Upper lobe of left lung (tissue), 6 donors: ENCODE measurements at regions not wholly inside any gene's neighbourhood (a gene's known extent, or its start where the extent isn't known, plus 50 kb on each side); places are given as distances from the start of the nearest gene placed in this dataset.
"Not testable (repeated sequence)": the region's sequence is repeated elsewhere in the genome, so short reads cannot be mapped to it uniquely, and the experiment has no call there.

Source experiments
- ATAC-seq, 2 donors: fragments of 200-7000 bp; cut with Tn5 transposase; one replicate each; pipeline ENCODE4 v1.9.1; 2022; ENCODE audit warnings: mild to moderate bottlenecking in 2 of 2, moderate library complexity in 2 of 2; ENCODE audit not compliant: low FRiP score in 2 of 2
- DNase-seq, 2 donors: peaks; one replicate each; pipeline ENCODE4 v3.0.0-alpha.2; 2019 to 2020
- H3K27ac ChIP-seq, 4 donors: fragments of 200-600 bp; sonication (generic); one replicate each; pipeline ENCODE4 v1.5.1; 2016 to 2019
- H3K27me3 ChIP-seq, 4 donors: fragments of 200-600 bp; sonication (generic); one replicate each; pipeline ENCODE4 v1.5.1; 2017 to 2019
- H3K36me3 ChIP-seq, 4 donors: fragments of 200-600 bp; sonication (generic); one replicate each; pipeline ENCODE4 v1.5.1; 2016 to 2019
- H3K4me1 ChIP-seq, 4 donors: fragments of 200-600 bp; sonication (generic); one replicate each; pipeline ENCODE4 v1.5.1; 2018 to 2019
- H3K4me3 ChIP-seq, 4 donors: fragments of 200-600 bp; sonication (generic); one replicate each; pipeline ENCODE4 v1.5.1; 2017 to 2019; ENCODE audit warnings: mild to moderate bottlenecking in 2 of 4, moderate library complexity in 1 of 4
- H3K9me3 ChIP-seq, 4 donors: fragments of 200-600 bp; sonication (generic); one replicate each; pipeline ENCODE4 v1.5.1; 2018 to 2019
- CTCF ChIP-seq, 6 experiments: fragments of 450-650 bp in 4 of 6; fragments of 200-600 bp in 2 of 6; sonication (generic) in 2 of 6; IDR thresholded peaks; one replicate each; pipeline ENCODE4 v1.5.1; 2016 to 2019; ENCODE audit warnings: antibody characterized with exemption in 6 of 6
- POLR2A ChIP-seq, 4 donors: fragments of 450-650 bp; IDR thresholded peaks; one replicate each; pipeline ENCODE4 v1.5.1; 2016 to 2017; ENCODE audit warnings: antibody characterized with exemption in 4 of 4, mild to moderate bottlenecking in 2 of 4
- POLR2AphosphoS5 ChIP-seq, 2 donors: sonication (generic); formaldehyde crosslinking; IDR thresholded peaks; one replicate each; pipeline ENCODE4 v1.5.1; 2017; ENCODE audit warnings: antibody characterized with exemption in 2 of 2
- WGBS, 2 donors: methylation state at CpG; one replicate each; pipeline ENCODE4 v1.1.5; 2017 to 2018; 5-methylcytosine and 5-hydroxymethylcytosine counted together
- donor health status: DM: no; HTN: no; CAD: no; lungs with moderate emphysema.
- donor health status: DM: no; HTN: yes; CAD: no; lungs with severe emphysema.

- H3K4me3 ChIP-seq = peak overlapping the region; percentile 29 to 84 (median 67)
- H3K36me3 ChIP-seq, H3K4me1 ChIP-seq, H3K9me3 ChIP-seq, H3K27me3 ChIP-seq: not testable (repeated sequence)
- DNase-seq (peak; percentile 94 to 99), ATAC-seq (peak; percentile 94 to 97)
- H3K27ac ChIP-seq = peak overlapping the region; percentile 75 to 90 (median 86)
- TF ChIP-seq CTCF (IDR thresholded peaks at IDR 0.05) (peak in 4 of 6 experiments; percentile 22 to 45 (median 41)), POLR2A (IDR thresholded peaks at IDR 0.05) (peak in 3 of 4 donors; percentile 39 to 91 (median 56)), POLR2AphosphoS5 (IDR thresholded peaks at IDR 0.05) (peak; percentile 14 to 88)
- 3% methylated on average over 23 to 32 of the region's 107 CpGs for WGBS, 2 donors
Observed at GRCh38 chr3:195989921-195990840, 81.8 kb upstream of the TNK2 start.

GRCh38 chr3:195989197-195989920 lies 81.0 kb upstream of the TNK2 start:
- ATAC-seq = peak; percentile 72 to 91
- WGBS, 2 donors = 40% methylated on average over 1 of the region's 46 CpGs; no CpG with 5 or more reads in 1 of the 2 donors
- H3K36me3 ChIP-seq, H3K27me3 ChIP-seq, H3K9me3 ChIP-seq, H3K4me1 ChIP-seq: not testable (repeated sequence)
- peak; percentile 42 to 93 for DNase-seq
- Histone ChIP-seq H3K27ac (peak overlapping the region in 3 of 4 donors; percentile 83 to 90 (median 89)), H3K4me3 (peak overlapping the region; percentile 44 to 84 (median 67))

- H3K9me3 ChIP-seq, H3K4me1 ChIP-seq, DNase-seq, ATAC-seq, H3K27me3 ChIP-seq, H3K27ac ChIP-seq: not testable (repeated sequence)
- Histone ChIP-seq H3K36me3 (peaks cover 0 to 11% (median 5%) of the 10 kb centered on the region in 4 donors), H3K4me3 (peak overlapping the region in 1 of 4 donors; percentile 16)
- WGBS, 2 donors = 71 to 75% methylated on average over 7 of the region's 7 CpGs
Observed at GRCh38 chr3:195988764-195989163, 80.4 kb upstream of the TNK2 start.

- not testable (repeated sequence) for H3K4me1 ChIP-seq, H3K27ac ChIP-seq, ATAC-seq, H3K9me3 ChIP-seq, DNase-seq, H3K27me3 ChIP-seq, H3K4me3 ChIP-seq
- 87 to 90% methylated on average over 3 of the region's 8 CpGs for WGBS, 2 donors
- H3K36me3 ChIP-seq = peaks cover 0 to 19% (median 10%) of the 10 kb centered on the region in 4 donors
Observed at GRCh38 chr3:195987001-195987400, 78.7 kb upstream of the TNK2 start.

GRCh38 chr3:195986576-195986975 lies 78.2 kb upstream of the TNK2 start:
- no CpG with 5 or more reads among the region's 4 CpGs for WGBS, 2 donors
- DNase-seq, H3K27ac ChIP-seq, H3K9me3 ChIP-seq, ATAC-seq, H3K4me3 ChIP-seq, H3K27me3 ChIP-seq, H3K4me1 ChIP-seq: not testable (repeated sequence)
- H3K36me3 ChIP-seq = peaks cover 0 to 22% (median 13%) of the 10 kb centered on the region in 4 donors

- not testable (repeated sequence) for H3K27me3 ChIP-seq, H3K9me3 ChIP-seq, DNase-seq, H3K4me3 ChIP-seq, H3K27ac ChIP-seq, H3K4me1 ChIP-seq
- ATAC-seq = peak in 1 of 2 donors; percentile 27
- peaks cover 0 to 22% (median 13%) of the 10 kb centered on the region in 4 donors for H3K36me3 ChIP-seq
- WGBS, 2 donors = 95 to 96% methylated on average over 6 to 11 of the region's 11 CpGs
Observed at GRCh38 chr3:195985348-195985920, 77.1 kb upstream of the TNK2 start.

- peaks cover 0 to 29% (median 15%) of the 10 kb centered on the region in 4 donors for H3K36me3 ChIP-seq
- H3K9me3 ChIP-seq, H3K4me1 ChIP-seq, H3K27ac ChIP-seq, H3K27me3 ChIP-seq, H3K4me3 ChIP-seq: not testable (repeated sequence)
- ATAC-seq (peak in 1 of 2 donors; percentile 40), DNase-seq (peak in 1 of 2 donors; percentile 57)
- WGBS, 2 donors = 95 to 98% methylated on average over 12 of the region's 12 CpGs
Observed at GRCh38 chr3:195984392-195985030, 76.2 kb upstream of the TNK2 start.

GRCh38 chr3:195983880-195984279 lies 75.5 kb upstream of the TNK2 start:
- H3K9me3 ChIP-seq, H3K27me3 ChIP-seq, H3K4me1 ChIP-seq, H3K4me3 ChIP-seq, DNase-seq, H3K27ac ChIP-seq: not testable (repeated sequence)
- ATAC-seq = peak; percentile 22 to 60
- 79 to 91% methylated on average over 16 of the region's 16 CpGs for WGBS, 2 donors
- peaks cover 0 to 34% (median 17%) of the 10 kb centered on the region in 4 donors for H3K36me3 ChIP-seq

GRCh38 chr3:195982754-195983153 lies 74.4 kb upstream of the TNK2 start:
- not testable (repeated sequence) for H3K27ac ChIP-seq, H3K27me3 ChIP-seq, ATAC-seq, H3K4me3 ChIP-seq, H3K4me1 ChIP-seq, H3K9me3 ChIP-seq
- 93 to 96% methylated on average over 13 to 17 of the region's 17 CpGs for WGBS, 2 donors
- peak in 1 of 2 donors; percentile 73 for DNase-seq
- H3K36me3 ChIP-seq = peaks cover 0 to 41% (median 21%) of the 10 kb centered on the region in 4 donors

- H3K36me3 ChIP-seq = peaks cover 0 to 47% (median 21%) of the 10 kb centered on the region in 4 donors
- WGBS, 2 donors = 79% methylated on average over 7 of the region's 7 CpGs
- H3K4me1 ChIP-seq, H3K27ac ChIP-seq, DNase-seq, H3K27me3 ChIP-seq, ATAC-seq, H3K4me3 ChIP-seq, H3K9me3 ChIP-seq: not testable (repeated sequence)
Observed at GRCh38 chr3:195981778-195982177, 73.4 kb upstream of the TNK2 start.

GRCh38 chr3:195979877-195980276 lies 71.5 kb upstream of the TNK2 start:
- not testable (repeated sequence) for ATAC-seq, H3K4me3 ChIP-seq
- WGBS, 2 donors = 90 to 95% methylated on average over 6 to 10 of the region's 10 CpGs

More at GRCh38 chr3:195979877-195980276, 71.5 kb upstream of the TNK2 start:
- H3K27ac ChIP-seq, H3K9me3 ChIP-seq, H3K4me1 ChIP-seq, H3K27me3 ChIP-seq, DNase-seq: not testable (repeated sequence)
- peaks cover 0 to 59% (median 26%) of the 10 kb centered on the region in 4 donors for H3K36me3 ChIP-seq
